HCT116 (cell line): ENCODE measurements at regions not wholly inside any gene's neighbourhood (a gene's known extent, or its start where the extent isn't known, plus 50 kb on each side); places are given as distances from the start of the nearest gene placed in this dataset.

Source experiments
- ATAC-seq: fragments of 200-7000 bp; cut with Tn5 transposase; 2 replicates; pipeline ENCODE4 v1.9.1; 2020; ENCODE audit warnings: mild to moderate bottlenecking, moderate library complexity
- BruUV-seq: library from RNA; stranded (reverse); fragments of 400-500 nt; replicated peaks from 2 replicates; lab custom pipeline; 2021; lab: Mats Ljungman, UMichigan
- CTCF ChIA-PET: fragments of 300-600 bp; sonication (Branson Sonifier 250); formaldehyde crosslinking; loops from one replicate; lab custom pipeline; 2021; ENCODE audit warnings: antibody characterized with exemption; lab: Charles Lee
- POLR2A ChIA-PET: fragments of 300-600, 350-600 bp; sonication (Branson Sonifier 250); formaldehyde crosslinking; loops from one replicate; lab custom pipeline; 2021; ENCODE audit warnings: antibody characterized with exemption; lab: Charles Lee
- RAD21 ChIA-PET, 2 experiments: fragments of 300-600 bp; sonication (Branson Sonifier 250); formaldehyde crosslinking; loops; one replicate each; lab custom pipeline; 2023; ENCODE audit warnings: low total read pairs in 2 of 2; ENCODE audit not compliant: uncharacterized antibody in 2 of 2, unreplicated experiment in 2 of 2, low non-redundant PET in 1 of 2; lab: Charles Lee
- DNase-seq: peaks from one replicate; pipeline ENCODE4 v3.0.0-alpha.2; 2010; ENCODE audit warnings: low read depth, low spot score
- H2AFZ ChIP-seq: fragments of 200-600 bp; shearing (Covaris generic), sonication (generic); 2 replicates; pipeline ENCODE4 v1.6.1; 2017; ENCODE audit warnings: low read depth, mixed run types, mixed read lengths, antibody characterized with exemption, low read length; ENCODE audit not compliant: poor library complexity, severe bottlenecking
- H3K27ac ChIP-seq: 2 replicates; pipeline ENCODE4 v1.5.1; 2012; ENCODE audit warnings: low read depth, low read length
- H3K27me3 ChIP-seq: fragments of 200-600 bp; sonication (generic); 2 replicates; pipeline ENCODE4 v1.6.1; 2016; ENCODE audit warnings: mixed run types, low read length, mixed read lengths; ENCODE audit not compliant: insufficient read depth
- H3K36me3 ChIP-seq, 2 experiments: fragments of 200-500 bp in 1 of 2; fragments of 200-600 bp in 1 of 2; sonication (Bioruptor generic) in 1 of 2; sonication (generic) in 1 of 2; 2 replicates each; pipeline versions ENCODE4 v1.5.1 to v1.6.1; 2014 to 2016; ENCODE audit warnings: low read length in 2 of 2, inconsistent platforms in 1 of 2, mixed read lengths in 1 of 2, mixed run types in 1 of 2; ENCODE audit not compliant: insufficient read depth in 2 of 2, control insufficient read depth in 1 of 2
- H3K4me1 ChIP-seq, 2 experiments: fragments of 200-600 bp in 1 of 2; sonication (generic) in 1 of 2; 2 replicates each; pipeline versions ENCODE4 v1.5.1 to v1.6.1; 2012 to 2017; ENCODE audit warnings: low read length in 2 of 2, inconsistent platforms in 1 of 2, mild to moderate bottlenecking in 1 of 2, mixed read lengths in 1 of 2, mixed run types in 1 of 2, moderate library complexity in 1 of 2; ENCODE audit not compliant: insufficient read depth in 2 of 2, control insufficient read depth in 1 of 2
- H3K4me2 ChIP-seq: fragments of 200-600 bp; sonication (generic); 2 replicates; pipeline ENCODE4 v1.6.1; 2017; ENCODE audit warnings: mixed run types, low read length, mixed read lengths
- H3K4me3 ChIP-seq, 2 experiments: fragments of 200-600 bp in 1 of 2; sonication (generic) in 1 of 2; replicated peaks in 1 of 2; 2 replicates each; pipeline ENCODE4 v1.5.1; 2011 to 2016; ENCODE audit warnings: low read length in 2 of 2, control low read depth in 1 of 2, low read depth in 1 of 2, mild to moderate bottlenecking in 1 of 2, mixed read lengths in 1 of 2, mixed run types in 1 of 2
- H3K79me2 ChIP-seq: fragments of 200-600 bp; sonication (generic); 2 replicates; pipeline ENCODE4 v1.6.1; 2017; ENCODE audit warnings: mild to moderate bottlenecking, mixed run types, low read length, moderate library complexity, mixed read lengths; ENCODE audit not compliant: insufficient read depth
- H3K9ac ChIP-seq: fragments of 200-600 bp; sonication (generic); 2 replicates; pipeline ENCODE4 v1.6.1; 2016; ENCODE audit warnings: low read length, mixed read lengths
- H3K9me2 ChIP-seq: fragments of 200-600 bp; sonication (generic), shearing (Covaris generic); 2 replicates; pipeline ENCODE4 v1.6.1; 2017; ENCODE audit warnings: mixed run types, mild to moderate bottlenecking, moderate library complexity; ENCODE audit not compliant: insufficient read depth
- H3K9me3 ChIP-seq, 2 experiments: fragments of 200-500 bp in 1 of 2; fragments of 200-600 bp in 1 of 2; sonication (Bioruptor generic) in 1 of 2; sonication (generic) in 1 of 2; 2 replicates each; pipeline ENCODE4 v1.6.1; 2014 to 2017; ENCODE audit warnings: low read length in 2 of 2, mixed read lengths in 2 of 2, inconsistent platforms in 1 of 2, low read depth in 1 of 2, mild to moderate bottlenecking in 1 of 2, mixed run types in 1 of 2, moderate library complexity in 1 of 2; ENCODE audit not compliant: control insufficient read depth in 1 of 2, insufficient read depth in 1 of 2
- H4K20me1 ChIP-seq: fragments of 200-600 bp; sonication (generic), shearing (Covaris generic); 2 replicates; pipeline ENCODE4 v1.6.1; 2017; ENCODE audit warnings: mixed run types, mild to moderate bottlenecking, moderate library complexity; ENCODE audit not compliant: insufficient read depth
- CBX3 ChIP-seq: IDR thresholded peaks from 2 replicates; pipeline ENCODE4 v1.6.1; 2012; ENCODE audit warnings: low read depth
- CEBPB ChIP-seq: IDR thresholded peaks from 2 replicates; pipeline ENCODE4 v1.6.1; 2012; ENCODE audit warnings: low read depth
- EGR1 ChIP-seq: IDR thresholded peaks from 2 replicates; pipeline ENCODE4 v1.6.1; 2012; ENCODE audit warnings: low read depth
- EZH2 ChIP-seq: fragments of 200-600 bp; sonication (generic); IDR thresholded peaks from 2 replicates; pipeline ENCODE4 v1.6.1; 2017; ENCODE audit warnings: antibody characterized with exemption, mixed run types
- EZH2phosphoT487 ChIP-seq: fragments of 200-600 bp; IDR thresholded peaks from 2 replicates; pipeline ENCODE4 v1.6.1; 2018; ENCODE audit warnings: antibody characterized with exemption, borderline replicate concordance
- RAD21 ChIP-seq: IDR thresholded peaks from 2 replicates; pipeline ENCODE4 v1.6.1; 2012; ENCODE audit warnings: low read depth, mild to moderate bottlenecking
- SRF ChIP-seq: IDR thresholded peaks from 2 replicates; pipeline ENCODE4 v1.6.1; 2012; ENCODE audit warnings: low read depth
- YY1 ChIP-seq: IDR thresholded peaks from 2 replicates; pipeline ENCODE4 v1.6.1; 2011; ENCODE audit warnings: low read length, low read depth, moderate library complexity, mild to moderate bottlenecking; ENCODE audit not compliant: insufficient replicate concordance; ENCODE audit errors: extremely low read depth
- ZFX ChIP-seq: fragments of 450-650 bp; IDR thresholded peaks from 2 replicates; pipeline ENCODE4 v1.6.1; 2017
- ZNF274 ChIP-seq: fragments of 200-500 bp; sonication (Bioruptor generic); IDR thresholded peaks from 2 replicates; pipeline ENCODE4 v1.6.1; 2014; ENCODE audit warnings: mild to moderate bottlenecking, low read depth, low read length, inconsistent platforms
- intact Hi-C: fragments of 100-400 bp; cut with micrococcal nuclease; formaldehyde crosslinking; loops from 2 replicates; pipeline ENCODE4 v1.10.0; 2022
- TF ChIP-seq, protein P1 (sequence below): IDR thresholded peaks from 2 replicates; pipeline ENCODE4 v1.6.1; 2012

DNA sequence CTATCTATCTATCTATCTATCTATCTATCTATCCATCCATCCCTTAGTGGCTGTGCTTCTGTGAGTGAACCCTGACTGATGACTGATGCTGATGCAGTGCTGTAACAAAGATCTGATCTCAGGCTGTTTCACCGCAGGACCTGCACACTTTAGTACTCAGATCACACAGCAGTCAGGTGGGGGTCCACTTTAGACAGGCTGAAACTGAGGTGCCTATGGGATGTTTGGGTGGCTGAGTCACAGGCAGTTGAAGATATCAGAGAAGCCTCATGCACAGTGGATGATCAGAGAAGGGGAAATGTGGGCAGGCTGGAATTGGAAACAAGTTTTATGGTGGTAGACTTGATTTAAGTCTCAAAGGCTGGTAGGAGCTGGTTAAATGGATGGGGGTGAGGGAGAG is 156.4 kb downstream of the INSIG2 start:
- no peaks in the 10 kb centered on the region for H3K79me2 ChIP-seq
- no peak for ATAC-seq
- H3K4me1 ChIP-seq: peaks cover 3 to 24% of the 10 kb centered on the region in 2 experiments; a peak in 3 of 4 replicates
- ChIA-PET RAD21 (no interaction called here), CTCF (no interaction called here), POLR2A (no interaction called here)
- no peak for DNase-seq
- H3K9me2 ChIP-seq: no peaks in the 10 kb centered on the region
- no peak overlapping the region for H2AFZ ChIP-seq
- no peaks in the 10 kb centered on the region for H4K20me1 ChIP-seq
- H3K27me3 ChIP-seq: no peaks in the 10 kb centered on the region
- no peak overlapping the region for H3K9ac ChIP-seq
- no TSS peak for BruUV-seq
- no peak overlapping the region for H3K4me2 ChIP-seq
- intact Hi-C loops: no loop called here
- no peaks in the 10 kb centered on the region for H3K9me3 ChIP-seq
- no peaks in the 10 kb centered on the region for H3K36me3 ChIP-seq
- no peak overlapping the region for H3K4me3 ChIP-seq
- TF ChIP-seq, protein P1, sequence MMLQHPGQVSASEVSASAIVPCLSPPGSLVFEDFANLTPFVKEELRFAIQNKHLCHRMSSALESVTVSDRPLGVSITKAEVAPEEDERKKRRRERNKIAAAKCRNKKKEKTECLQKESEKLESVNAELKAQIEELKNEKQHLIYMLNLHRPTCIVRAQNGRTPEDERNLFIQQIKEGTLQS: no peak
- no peak for TF ChIP-seq ZFX
- no peak overlapping the region for H3K27ac ChIP-seq

- Histone ChIP-seq H3K4me1 (peaks cover 0 to 9% of the 10 kb centered on the region in 2 experiments; a peak in 1 of 4 replicates), H3K79me2 (no peaks in the 10 kb centered on the region), H2AFZ (no peak overlapping the region), H3K4me2 (no peak overlapping the region), H3K36me3 (no peaks in the 10 kb centered on the region), H3K4me3 (no peak overlapping the region), H3K9me2 (no peaks in the 10 kb centered on the region), H3K9ac (no peak overlapping the region), H3K9me3 (no peaks in the 10 kb centered on the region), H3K27me3 (no peaks in the 10 kb centered on the region), H3K27ac (no peak overlapping the region), H4K20me1 (no peaks in the 10 kb centered on the region)
- intact Hi-C loops: no loop called here
- ChIA-PET POLR2A (no interaction called here), RAD21 (no interaction called here), CTCF (no interaction called here)
- BruUV-seq: no TSS peak
- no peak for ATAC-seq
- no peak for TF ChIP-seq ZNF274
- TF ChIP-seq RAD21: no peak
- TF ChIP-seq CEBPB: no peak
- TF ChIP-seq EZH2: no peak
- no peak for TF ChIP-seq YY1
- no peak for TF ChIP-seq CBX3
- no peak for TF ChIP-seq SRF
- no peak for TF ChIP-seq EGR1
- TF ChIP-seq EZH2phosphoT487: no peak
- DNase-seq: no peak
These were observed 154.8 kb downstream of the INSIG2 start for GRCh38 chr2:118243031-118243430.
